ENCODE measurements at regions not wholly inside any gene's neighbourhood (a gene's known extent, or its start where the extent isn't known, plus 50 kb on each side); places are given as distances from the start of the nearest gene placed in this dataset.

- TF ChIP-seq CTCF (IDR thresholded peaks at IDR 0.05) (no peak), POLR2A (IDR thresholded peaks at IDR 0.05) (no peak)
These were observed 92.8 kb upstream of the UNC5C start for GRCh38 chr4:95641571-95641970.

All from breast epithelium (tissue), 3 donors.